HG02763 (cell line): ENCODE measurements at regions not wholly inside any gene's neighbourhood (a gene's known extent, or its start where the extent isn't known, plus 50 kb on each side); places are given as distances from the start of the nearest gene placed in this dataset.
"Not testable (repeated sequence)": the region's sequence is repeated elsewhere in the genome, so short reads cannot be mapped to it uniquely, and the experiment has no call there.

Experiments used
- ATAC-seq: cut with Tn5 transposase; IDR thresholded peaks from one replicate; pipeline ENCODE4 v1.9.1; 2021; ENCODE audit warnings: mild to moderate bottlenecking, moderate library complexity; ENCODE audit not compliant: unreplicated experiment

GRCh38 chr2:198270157-198270556 lies 465.8 kb downstream of the PLCL1 start:
- ATAC-seq = not testable (repeated sequence)

DNA sequence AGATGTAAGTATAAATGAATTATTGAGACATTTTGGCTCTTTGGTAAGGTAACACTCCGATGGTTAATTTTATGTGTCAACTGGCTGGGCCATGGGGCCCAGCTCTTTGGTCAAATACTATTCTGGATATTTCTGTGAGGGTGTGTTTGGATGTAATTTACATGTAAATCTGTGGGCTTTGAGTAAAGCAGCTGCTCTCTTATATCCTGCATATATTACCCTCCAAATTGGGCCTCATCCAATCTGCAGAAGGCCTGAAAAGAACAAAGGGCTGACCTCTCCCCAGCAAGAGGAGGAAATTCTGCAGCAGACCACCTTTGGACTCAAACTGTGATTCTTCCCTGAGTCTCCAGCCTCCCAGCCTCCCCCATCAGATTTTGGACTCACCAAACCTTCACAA lies 464.1 kb downstream of the PLCL1 start:
- ATAC-seq = no peak

GRCh38 chr2:198259496-198259895 lies 455.1 kb downstream of the PLCL1 start:
- no peak for ATAC-seq

DNA sequence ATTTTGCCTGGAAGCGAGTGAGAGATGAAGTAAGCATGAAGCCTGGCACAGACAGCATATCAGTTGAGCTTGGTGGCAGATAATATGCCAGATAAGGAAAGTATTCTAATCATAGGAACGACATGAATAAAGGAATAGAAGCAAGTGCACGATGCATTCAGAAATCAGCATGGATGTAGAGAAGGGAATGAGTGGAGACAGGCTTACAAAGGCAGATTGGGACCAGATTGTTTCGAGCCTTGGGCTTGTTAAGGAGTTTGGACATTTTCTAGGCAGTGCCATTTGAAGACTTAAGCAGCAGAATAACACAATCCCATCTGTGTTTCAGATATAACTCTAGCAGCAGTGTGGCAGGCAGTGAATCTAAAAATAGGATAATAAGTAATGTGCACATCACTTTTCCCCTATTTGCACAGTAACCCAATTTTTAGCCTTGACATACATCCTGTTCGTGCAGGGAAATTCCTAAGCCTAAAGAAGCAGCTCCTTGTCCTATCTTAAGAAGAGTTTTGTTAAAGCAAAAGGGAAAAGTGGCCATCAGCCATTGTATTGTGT lies 450.2 kb downstream of the PLCL1 start:
- no peak for ATAC-seq

DNA sequence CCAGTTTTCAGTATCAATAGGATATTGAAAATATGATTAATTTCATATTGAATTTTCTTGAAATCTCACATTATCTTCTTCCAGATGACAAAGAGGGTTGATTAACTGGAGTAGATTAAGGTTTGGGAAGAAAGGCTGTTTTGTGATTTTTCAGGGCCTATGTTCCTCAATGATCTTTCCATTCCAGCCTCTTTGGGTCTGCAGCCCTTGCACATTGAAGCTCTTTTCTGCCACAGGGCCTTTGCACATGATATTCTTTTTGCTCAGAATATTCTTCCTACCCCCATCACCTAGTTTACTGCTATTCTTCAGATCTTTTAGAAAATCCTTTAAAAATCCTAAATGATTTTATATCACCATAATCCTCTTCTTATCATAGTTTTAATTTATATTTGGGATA lies 449.6 kb downstream of the PLCL1 start:
- no peak for ATAC-seq

DNA sequence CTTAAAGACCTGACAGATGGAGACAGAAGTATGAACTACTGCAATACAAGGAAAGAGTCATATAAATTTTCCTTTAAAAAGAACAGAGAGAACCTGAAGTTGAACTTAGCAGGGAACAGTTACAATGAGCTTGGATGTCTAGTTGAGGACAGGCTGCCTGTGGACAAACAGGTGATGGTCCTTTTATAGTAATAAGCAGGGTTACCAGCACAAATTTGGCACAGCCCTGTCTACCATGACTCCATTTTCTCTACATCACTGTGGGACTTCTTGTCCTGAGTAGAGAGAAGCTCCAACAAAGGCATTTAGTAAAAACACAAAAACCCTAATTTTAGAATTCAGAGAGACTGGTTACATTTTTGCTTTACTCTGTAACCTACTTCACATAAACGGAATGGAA lies 448.1 kb downstream of the PLCL1 start:
- ATAC-seq = no peak

DNA sequence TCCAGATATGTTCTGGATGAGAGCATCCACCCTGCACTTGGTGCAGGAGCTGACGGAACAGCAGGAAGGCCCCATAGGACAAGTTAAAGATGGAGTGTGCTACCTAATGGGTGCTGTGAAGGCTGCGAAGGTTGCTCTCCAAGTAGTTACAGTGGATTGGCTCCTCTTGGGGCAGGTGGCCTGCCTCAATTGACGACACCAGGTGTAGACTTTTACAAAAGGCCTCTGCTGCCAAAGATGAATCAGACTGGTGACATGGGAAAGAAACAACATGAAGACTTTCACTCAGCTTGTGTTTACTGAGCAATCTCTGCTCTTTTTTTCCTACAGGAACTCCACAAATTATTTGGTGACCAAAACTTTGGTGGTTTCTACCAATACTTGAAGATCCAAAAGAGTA lies 437.7 kb downstream of the PLCL1 start:
- no peak for ATAC-seq

GRCh38 chr2:198238429-198238828 lies 434.0 kb downstream of the PLCL1 start:
- no peak for ATAC-seq

DNA sequence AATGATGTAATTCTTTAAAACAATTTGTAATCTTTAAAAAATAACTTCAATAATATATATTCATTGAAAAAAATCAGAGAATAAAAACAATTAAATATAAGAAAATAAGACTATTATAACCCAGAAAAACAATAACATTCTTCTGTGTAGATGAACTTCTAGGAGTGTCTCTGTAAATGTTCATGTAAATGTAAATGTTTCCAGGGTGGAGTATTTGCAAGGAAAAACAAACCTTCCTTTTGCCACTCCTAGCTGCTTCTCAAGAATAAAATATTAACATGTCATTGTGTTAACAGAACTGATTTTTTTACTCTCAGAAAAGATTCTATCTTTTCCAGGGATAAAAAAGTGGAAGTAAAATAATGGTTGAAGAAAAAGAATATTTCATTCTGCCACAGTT lies 431.9 kb downstream of the PLCL1 start:
- ATAC-seq = no peak

GRCh38 chr2:198232281-198232680 lies 427.9 kb downstream of the PLCL1 start:
- no peak for ATAC-seq

GRCh38 chr2:198231562-198231961 lies 427.2 kb downstream of the PLCL1 start:
- ATAC-seq = no peak

DNA sequence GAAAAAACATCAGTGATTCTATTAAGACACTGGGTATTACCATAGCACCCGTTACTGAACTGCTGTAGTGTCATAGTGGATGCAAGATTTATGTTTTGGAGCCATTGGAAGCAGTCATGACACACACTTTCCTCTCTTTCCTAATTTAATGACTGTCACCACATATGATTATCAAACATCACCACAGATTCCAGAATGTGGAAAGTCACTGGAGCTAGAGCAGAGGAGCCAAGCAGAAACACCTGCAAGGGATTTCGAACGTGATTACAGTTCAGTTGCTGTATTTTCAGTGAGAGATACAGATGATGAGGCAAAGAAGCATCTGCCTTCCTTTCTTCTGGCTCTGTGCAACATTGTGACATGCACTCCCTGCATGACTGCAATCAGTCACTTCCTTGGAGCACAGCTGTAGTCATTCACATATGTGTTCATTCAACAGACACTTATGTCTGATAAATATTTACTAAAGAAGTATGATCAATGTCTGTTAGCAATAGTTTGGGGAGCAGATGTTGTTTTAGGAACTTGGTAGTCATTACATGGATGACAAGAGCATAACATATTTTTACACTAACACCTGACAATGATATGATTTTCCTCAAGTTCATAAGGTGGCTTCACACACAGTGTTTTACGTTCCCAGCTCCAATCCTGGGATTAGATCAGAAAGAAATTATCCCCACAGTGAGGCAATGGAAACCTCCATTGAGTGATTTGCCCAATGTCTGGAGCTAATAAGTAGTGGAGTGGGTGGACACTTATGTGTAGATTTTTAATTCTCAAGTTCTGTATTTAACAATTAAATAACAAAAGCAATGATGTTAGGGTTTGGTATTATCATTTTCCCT lies 416.6 kb downstream of the PLCL1 start:
- ATAC-seq = no peak

- ATAC-seq = no peak
Measured at GRCh38 chr2:198219292-198219691, 414.9 kb downstream of the PLCL1 start.

DNA sequence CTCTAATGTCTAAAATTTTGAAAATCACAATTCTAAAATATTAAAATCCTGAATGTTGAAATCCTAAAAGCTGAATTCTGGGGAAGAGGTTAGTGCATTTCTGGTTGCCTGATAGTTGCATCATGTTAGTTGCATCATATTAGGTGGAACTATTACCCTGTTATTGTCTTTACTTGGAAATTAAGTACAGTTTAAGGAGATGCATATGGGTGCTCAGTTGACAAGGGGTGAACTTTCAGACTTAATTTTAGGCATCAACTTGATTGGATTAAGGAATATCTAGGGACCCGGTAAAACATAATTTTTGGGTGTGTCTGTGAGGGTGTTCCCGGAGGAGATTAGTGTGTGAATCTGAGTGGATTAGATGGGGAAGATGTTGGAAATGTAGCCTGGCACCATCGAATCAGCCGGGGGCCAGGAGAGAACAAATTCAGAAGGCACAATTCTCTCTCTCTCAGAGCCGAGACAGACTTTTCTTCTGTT lies 409.8 kb downstream of the PLCL1 start:
- no peak for ATAC-seq

DNA sequence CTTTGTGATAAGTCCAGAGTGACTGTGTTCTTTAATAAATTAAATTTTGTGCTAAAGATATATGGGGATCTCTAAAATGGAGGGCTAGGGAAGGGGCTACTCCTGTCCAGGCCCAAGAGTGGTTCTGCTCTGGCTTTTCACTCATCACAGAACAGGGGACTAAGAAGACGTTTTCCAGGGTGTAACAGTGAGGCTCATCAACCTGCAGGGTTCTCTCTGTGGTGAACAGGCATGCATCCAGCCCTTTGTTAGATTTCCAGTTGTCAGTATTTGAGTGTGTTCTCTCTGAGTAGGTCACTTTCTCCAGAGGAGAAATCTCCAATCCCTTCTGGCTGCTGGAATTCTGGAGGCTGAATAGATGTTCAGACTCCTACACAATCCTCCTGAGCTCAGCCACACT lies 408.9 kb downstream of the PLCL1 start:
- ATAC-seq = no peak

DNA sequence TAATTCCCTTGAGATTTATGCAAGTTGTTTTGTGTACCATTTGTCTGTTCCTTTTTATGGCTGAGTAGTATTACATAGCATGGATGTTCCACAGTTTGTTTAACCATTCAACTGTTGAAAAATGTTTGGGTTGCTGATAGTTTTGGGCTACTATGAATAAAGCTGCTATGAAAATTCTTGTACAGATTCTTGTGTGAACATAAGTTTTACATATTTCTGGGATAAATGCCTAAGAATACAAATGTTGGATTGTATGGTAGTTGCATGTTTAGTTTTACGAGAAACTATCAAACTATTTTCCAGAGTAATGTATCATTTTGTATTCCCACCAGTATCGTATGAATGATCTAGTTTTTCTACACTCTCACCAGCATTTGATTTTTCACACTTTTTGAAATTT lies 407.3 kb downstream of the PLCL1 start:
- no peak for ATAC-seq

- no peak for ATAC-seq
Measured at GRCh38 chr2:198203336-198204069, 399.1 kb downstream of the PLCL1 start.
